ENCODE measurements at regions not wholly inside any gene's neighbourhood (a gene's known extent, or its start where the extent isn't known, plus 50 kb on each side); places are given as distances from the start of the nearest gene placed in this dataset.

- no peak overlapping the region for H3K27ac ChIP-seq (ENCODE audit: low read depth, low read length, poor library complexity, severe bottlenecking)
- TF ChIP-seq CTCF (conservative IDR thresholded peaks at IDR 0.05; ENCODE audit: low read length), result no peak
- no peak for TF ChIP-seq EZH2phosphoT487 (IDR thresholded peaks at IDR 0.05; ENCODE audit: borderline replicate concordance, low read depth, low read length)
- H4K20me1 ChIP-seq (ENCODE audit: insufficient read depth, low read length), result no peaks in the 10 kb centered on the region
- intact Hi-C loops (cut with micrococcal nuclease; ENCODE audit: unreplicated experiment), result no loop called here
- ChIA-PET CTCF (ENCODE audit: unreplicated experiment) (no interaction called here), POLR2A (no interaction called here)
- no peaks in the 10 kb centered on the region for H3K79me2 ChIP-seq (ENCODE audit: insufficient read depth, low read depth, low read length)
- H3K4me1 ChIP-seq (ENCODE audit: insufficient read depth, low read length, poor library complexity, severe bottlenecking), result no peaks in the 10 kb centered on the region
- DNase-seq (ENCODE audit: low spot score), result no peak
- no peaks in the 10 kb centered on the region for H3K9me2 ChIP-seq (ENCODE audit: insufficient read depth, low read length)
- no peak overlapping the region for H3K4me3 ChIP-seq (ENCODE audit: low read depth, low read length, poor library complexity, severe bottlenecking)
- BruUV-seq (replicated peaks), result no TSS peak
- H3K9me3 ChIP-seq (ENCODE audit: low read length), result no peaks in the 10 kb centered on the region
- no peak overlapping the region for H3K4me2 ChIP-seq (ENCODE audit: low read length)
- no peak overlapping the region for H2AFZ ChIP-seq (ENCODE audit: low read length)
- H3K36me3 ChIP-seq (ENCODE audit: insufficient read depth, low read length), result no peaks in the 10 kb centered on the region
Measured at GRCh38 chr16:51987519-51987918, 559.4 kb downstream of the TOX3 start.

- no TSS peak for BruUV-seq (replicated peaks)
- POLR2A ChIA-PET, result interaction anchor here (0.6 kb wide), 1 partner anchor 9 kb away, joined by 3 read pairs; no protein-coding TSS in a partner anchor
- Histone ChIP-seq H3K79me2 (ENCODE audit: insufficient read depth, low read depth, low read length) (no peaks in the 10 kb centered on the region), H3K9me2 (ENCODE audit: insufficient read depth, low read length) (no peaks in the 10 kb centered on the region), H4K20me1 (ENCODE audit: insufficient read depth, low read length) (no peaks in the 10 kb centered on the region), H3K4me3 (ENCODE audit: low read depth, low read length, poor library complexity, severe bottlenecking) (no peak overlapping the region), H3K4me1 (ENCODE audit: insufficient read depth, low read length, poor library complexity, severe bottlenecking) (no peaks in the 10 kb centered on the region), H3K4me2 (ENCODE audit: low read length) (no peak overlapping the region), H3K36me3 (ENCODE audit: insufficient read depth, low read length) (no peaks in the 10 kb centered on the region), H2AFZ (ENCODE audit: low read length) (no peak overlapping the region), H3K9me3 (ENCODE audit: low read length) (no peaks in the 10 kb centered on the region), H3K27ac (ENCODE audit: low read depth, low read length, poor library complexity, severe bottlenecking) (no peak overlapping the region)
- intact Hi-C loops (cut with micrococcal nuclease; ENCODE audit: unreplicated experiment), result no loop called here
- TF ChIP-seq CTCF (conservative IDR thresholded peaks at IDR 0.05; ENCODE audit: low read length) (no peak), EZH2phosphoT487 (IDR thresholded peaks at IDR 0.05; ENCODE audit: borderline replicate concordance, low read depth, low read length) (no peak)
- DNase-seq (ENCODE audit: low spot score), result no peak
- CTCF ChIA-PET (ENCODE audit: unreplicated experiment), result no interaction called here
Measured at GRCh38 chr16:51986717-51987116, 560.2 kb downstream of the TOX3 start.

- TF ChIP-seq EZH2phosphoT487 (IDR thresholded peaks at IDR 0.05; ENCODE audit: borderline replicate concordance, low read depth, low read length) (no peak), CTCF (conservative IDR thresholded peaks at IDR 0.05; ENCODE audit: low read length) (no peak)
- CTCF ChIA-PET (ENCODE audit: unreplicated experiment), result no interaction called here
Measured at GRCh38 chr16:51986301-51986700, 560.6 kb downstream of the TOX3 start.

More at GRCh38 chr16:51986301-51986700, 560.6 kb downstream of the TOX3 start:
- H3K4me1 ChIP-seq (ENCODE audit: insufficient read depth, low read length, poor library complexity, severe bottlenecking), result no peaks in the 10 kb centered on the region
- no peaks in the 10 kb centered on the region for H4K20me1 ChIP-seq (ENCODE audit: insufficient read depth, low read length)
- no peak overlapping the region for H3K4me2 ChIP-seq (ENCODE audit: low read length)
- H3K9me3 ChIP-seq (ENCODE audit: low read length), result no peaks in the 10 kb centered on the region
- no peaks in the 10 kb centered on the region for H3K36me3 ChIP-seq (ENCODE audit: insufficient read depth, low read length)
- H3K79me2 ChIP-seq (ENCODE audit: insufficient read depth, low read depth, low read length), result no peaks in the 10 kb centered on the region
- H3K9me2 ChIP-seq (ENCODE audit: insufficient read depth, low read length), result no peaks in the 10 kb centered on the region
- H2AFZ ChIP-seq (ENCODE audit: low read length), result no peak overlapping the region
- H3K27ac ChIP-seq (ENCODE audit: low read depth, low read length, poor library complexity, severe bottlenecking), result no peak overlapping the region
- BruUV-seq (replicated peaks), result no TSS peak
- no peak overlapping the region for H3K4me3 ChIP-seq (ENCODE audit: low read depth, low read length, poor library complexity, severe bottlenecking)
- intact Hi-C loops (cut with micrococcal nuclease; ENCODE audit: unreplicated experiment), result no loop called here
- no peak for DNase-seq (ENCODE audit: low spot score)
- POLR2A ChIA-PET, result interaction anchor here (0.6 kb wide), 1 partner anchor 10 kb away, joined by 3 read pairs; no protein-coding TSS in a partner anchor

All from OCI-LY7 (cell line).